ENCODE measurements at regions not wholly inside any gene's neighbourhood (a gene's known extent, or its start where the extent isn't known, plus 50 kb on each side); places are given as distances from the start of the nearest gene placed in this dataset.

DNA sequence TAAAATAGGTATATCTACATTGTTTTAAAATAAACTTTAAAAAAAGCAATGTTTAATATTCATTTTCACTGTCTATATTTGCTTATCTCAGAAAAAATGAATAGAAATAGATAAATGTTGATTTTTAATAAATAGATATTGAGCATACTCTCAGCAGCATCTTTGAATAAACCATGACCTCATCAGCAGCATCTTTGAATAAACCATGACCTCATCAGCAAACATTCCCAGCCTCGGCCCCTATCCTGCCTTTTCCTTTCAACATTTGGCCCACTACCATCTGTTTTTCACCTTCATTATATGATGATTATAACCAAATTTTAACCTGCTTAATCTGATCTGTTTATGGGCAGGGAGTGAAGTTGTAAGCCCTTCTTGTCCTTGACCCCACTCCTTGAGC, 148.7 kb upstream of the SAMSN1 start:
- no peak overlapping the region for H3K4me3 ChIP-seq (ENCODE audit: low read length)
- no peaks in the 10 kb centered on the region for H3K36me3 ChIP-seq (ENCODE audit: control insufficient read depth, insufficient read depth, low read length)
- H3K9ac ChIP-seq (ENCODE audit: low read length): no peak overlapping the region
- no peak overlapping the region for H3K27ac ChIP-seq (ENCODE audit: low read depth, low read length)
- no peaks in the 10 kb centered on the region for H3K27me3 ChIP-seq (ENCODE audit: control insufficient read depth, insufficient read depth, low read length)
- H3K4me1 ChIP-seq (ENCODE audit: control insufficient read depth, insufficient read depth, low read length): no peaks in the 10 kb centered on the region

DNA sequence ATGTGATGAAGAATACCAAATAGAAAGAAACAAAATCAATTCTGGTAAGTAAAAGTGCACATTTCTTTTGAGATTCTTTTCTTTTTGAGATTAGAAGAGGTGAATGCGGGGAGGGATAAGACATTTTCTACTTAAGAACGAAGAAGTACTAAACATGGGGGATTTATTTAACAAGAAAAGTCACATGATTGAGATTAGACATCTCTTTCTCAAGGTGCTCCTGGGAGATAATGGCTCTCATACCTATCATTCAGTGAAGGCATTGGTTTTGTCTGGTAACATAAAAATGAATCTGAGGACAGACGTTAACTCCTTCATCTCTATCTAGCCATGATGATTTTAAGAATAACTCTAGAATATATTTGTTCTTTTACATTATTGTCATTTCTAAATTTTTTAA, 147.9 kb upstream of the SAMSN1 start:
- Histone ChIP-seq H3K36me3 (ENCODE audit: control insufficient read depth, insufficient read depth, low read length) (no peaks in the 10 kb centered on the region), H3K4me3 (ENCODE audit: low read length) (no peak overlapping the region), H3K27me3 (ENCODE audit: control insufficient read depth, insufficient read depth, low read length) (no peaks in the 10 kb centered on the region), H3K9ac (ENCODE audit: low read length) (no peak overlapping the region), H3K27ac (ENCODE audit: low read depth, low read length) (no peak overlapping the region), H3K4me1 (ENCODE audit: control insufficient read depth, insufficient read depth, low read length) (no peaks in the 10 kb centered on the region)

GRCh38 chr21:14691914-14692313, 145.8 kb upstream of the SAMSN1 start:
- no peak overlapping the region for H3K4me3 ChIP-seq (ENCODE audit: low read length)
- no peaks in the 10 kb centered on the region for H3K27me3 ChIP-seq (ENCODE audit: control insufficient read depth, insufficient read depth, low read length)
- H3K27ac ChIP-seq (ENCODE audit: low read depth, low read length): no peak overlapping the region
- H3K4me1 ChIP-seq (ENCODE audit: control insufficient read depth, insufficient read depth, low read length): no peaks in the 10 kb centered on the region
- no peak overlapping the region for H3K9ac ChIP-seq (ENCODE audit: low read length)
- no peaks in the 10 kb centered on the region for H3K36me3 ChIP-seq (ENCODE audit: control insufficient read depth, insufficient read depth, low read length)

- H3K27ac ChIP-seq (ENCODE audit: low read depth, low read length): no peak overlapping the region
- no peak overlapping the region for H3K4me3 ChIP-seq (ENCODE audit: low read length)
- H3K4me1 ChIP-seq (ENCODE audit: control insufficient read depth, insufficient read depth, low read length): no peaks in the 10 kb centered on the region
- H3K9ac ChIP-seq (ENCODE audit: low read length): no peak overlapping the region
- H3K36me3 ChIP-seq (ENCODE audit: control insufficient read depth, insufficient read depth, low read length): no peaks in the 10 kb centered on the region
- H3K27me3 ChIP-seq (ENCODE audit: control insufficient read depth, insufficient read depth, low read length): no peaks in the 10 kb centered on the region
These were observed 144.8 kb upstream of the SAMSN1 start for GRCh38 chr21:14690886-14691285.

DNA sequence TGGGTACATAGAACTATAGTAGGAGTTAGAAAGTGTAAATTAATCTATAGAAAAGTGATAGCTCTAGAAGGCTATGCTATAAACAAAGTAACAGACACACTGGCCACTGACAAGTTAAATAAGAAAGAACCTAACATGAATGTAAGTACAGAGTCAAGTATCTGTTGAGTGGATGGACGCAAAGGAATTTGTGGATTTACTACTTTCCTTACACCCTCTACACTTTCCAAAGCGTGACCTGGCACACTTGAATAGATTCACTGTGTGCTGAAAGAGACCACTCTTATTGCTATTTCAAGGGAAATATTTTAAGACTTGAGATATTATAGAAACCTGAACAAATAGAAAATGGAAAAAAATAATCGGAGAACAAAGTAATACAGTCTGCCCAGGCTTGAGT, 142.8 kb upstream of the SAMSN1 start:
- no peak overlapping the region for H3K27ac ChIP-seq (ENCODE audit: low read depth, low read length)
- H3K27me3 ChIP-seq (ENCODE audit: control insufficient read depth, insufficient read depth, low read length): no peaks in the 10 kb centered on the region
- H3K36me3 ChIP-seq (ENCODE audit: control insufficient read depth, insufficient read depth, low read length): no peaks in the 10 kb centered on the region
- no peaks in the 10 kb centered on the region for H3K4me1 ChIP-seq (ENCODE audit: control insufficient read depth, insufficient read depth, low read length)
- no peak overlapping the region for H3K9ac ChIP-seq (ENCODE audit: low read length)
- no peak overlapping the region for H3K4me3 ChIP-seq (ENCODE audit: low read length)

- no peaks in the 10 kb centered on the region for H3K4me1 ChIP-seq (ENCODE audit: control insufficient read depth, insufficient read depth, low read length)
- no peak overlapping the region for H3K4me3 ChIP-seq (ENCODE audit: low read length)
- H3K27me3 ChIP-seq (ENCODE audit: control insufficient read depth, insufficient read depth, low read length): no peaks in the 10 kb centered on the region
- H3K9ac ChIP-seq (ENCODE audit: low read length): no peak overlapping the region
- no peaks in the 10 kb centered on the region for H3K36me3 ChIP-seq (ENCODE audit: control insufficient read depth, insufficient read depth, low read length)
- no peak overlapping the region for H3K27ac ChIP-seq (ENCODE audit: low read depth, low read length)
These were observed 142.3 kb upstream of the SAMSN1 start for GRCh38 chr21:14688412-14688811.

GRCh38 chr21:14687268-14687625, 141.1 kb upstream of the SAMSN1 start:
- H3K27ac ChIP-seq (ENCODE audit: low read depth, low read length): no peak overlapping the region
- H3K4me1 ChIP-seq (ENCODE audit: control insufficient read depth, insufficient read depth, low read length): no peaks in the 10 kb centered on the region
- no peaks in the 10 kb centered on the region for H3K27me3 ChIP-seq (ENCODE audit: control insufficient read depth, insufficient read depth, low read length)

DNA sequence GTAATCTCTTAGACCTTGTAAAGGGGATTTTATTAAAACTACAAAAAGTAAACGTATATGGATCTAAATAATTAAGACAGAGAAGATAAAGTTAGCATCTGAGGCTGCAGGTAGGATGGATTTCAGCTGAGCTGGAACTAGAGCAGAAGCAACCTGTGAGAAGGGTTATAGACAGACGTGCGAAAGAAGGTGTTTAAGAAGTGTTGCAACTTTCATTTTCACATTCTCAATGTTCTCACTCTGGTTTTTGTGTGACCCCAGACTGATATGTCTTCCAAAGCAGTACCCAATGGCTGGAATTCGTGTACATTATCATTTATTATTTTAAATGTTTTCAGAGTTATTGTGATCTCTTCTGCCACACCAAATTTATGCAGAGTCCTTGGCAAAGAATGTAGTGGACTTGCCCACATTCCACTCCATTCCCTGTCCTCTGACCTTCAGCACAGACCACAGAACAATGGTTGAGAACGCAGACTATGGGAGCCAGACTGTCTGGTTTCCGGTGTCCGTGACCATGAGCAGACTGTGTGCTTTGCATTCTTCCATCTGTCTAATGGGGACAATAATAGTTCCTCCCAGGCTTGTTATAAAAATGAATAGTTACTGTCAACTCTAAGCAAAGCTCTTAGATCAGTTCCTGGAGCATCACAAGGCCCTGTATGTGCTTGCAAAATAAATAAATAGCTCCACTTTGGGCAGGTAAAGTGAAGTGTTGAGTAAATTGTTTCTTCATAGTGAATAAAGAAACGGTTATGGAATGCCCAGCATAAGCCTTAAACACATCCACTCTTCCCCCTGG, 140.6 kb upstream of the SAMSN1 start:
- no peaks in the 10 kb centered on the region for H3K27me3 ChIP-seq (ENCODE audit: control insufficient read depth, insufficient read depth, low read length)

More at GRCh38 chr21:14687268-14687625, 141.1 kb upstream of the SAMSN1 start:
- Histone ChIP-seq H3K4me3 (ENCODE audit: low read length) (no peak overlapping the region), H3K9ac (ENCODE audit: low read length) (no peak overlapping the region), H3K36me3 (ENCODE audit: control insufficient read depth, insufficient read depth, low read length) (no peaks in the 10 kb centered on the region)

DNA sequence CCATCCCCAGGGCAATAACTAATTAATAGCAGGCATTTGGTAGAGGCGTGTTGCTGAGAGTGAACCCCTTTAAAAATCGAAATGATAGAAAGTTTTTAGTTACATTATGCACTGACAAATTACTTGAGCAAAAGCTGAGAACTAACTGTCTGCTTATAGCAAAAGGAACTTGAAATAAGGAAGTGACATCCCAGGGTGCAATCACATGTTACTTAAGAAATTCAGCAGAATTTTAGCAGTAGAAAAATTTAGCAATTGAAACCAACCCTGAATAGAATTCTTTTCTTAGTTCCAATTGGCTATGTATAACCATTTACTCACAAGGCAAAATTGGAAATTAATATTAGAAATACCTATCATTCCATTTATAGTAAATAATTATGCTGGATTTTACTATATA, 139.5 kb upstream of the SAMSN1 start:
- no peak overlapping the region for H3K9ac ChIP-seq (ENCODE audit: low read length)

More for the DNA sequence above, 140.6 kb upstream of the SAMSN1 start:
- H3K27ac ChIP-seq (ENCODE audit: low read depth, low read length): no peak overlapping the region
- no peak overlapping the region for H3K4me3 ChIP-seq (ENCODE audit: low read length)
- H3K4me1 ChIP-seq (ENCODE audit: control insufficient read depth, insufficient read depth, low read length): no peaks in the 10 kb centered on the region
- H3K36me3 ChIP-seq (ENCODE audit: control insufficient read depth, insufficient read depth, low read length): no peaks in the 10 kb centered on the region
- H3K9ac ChIP-seq (ENCODE audit: low read length): no peak overlapping the region

DNA sequence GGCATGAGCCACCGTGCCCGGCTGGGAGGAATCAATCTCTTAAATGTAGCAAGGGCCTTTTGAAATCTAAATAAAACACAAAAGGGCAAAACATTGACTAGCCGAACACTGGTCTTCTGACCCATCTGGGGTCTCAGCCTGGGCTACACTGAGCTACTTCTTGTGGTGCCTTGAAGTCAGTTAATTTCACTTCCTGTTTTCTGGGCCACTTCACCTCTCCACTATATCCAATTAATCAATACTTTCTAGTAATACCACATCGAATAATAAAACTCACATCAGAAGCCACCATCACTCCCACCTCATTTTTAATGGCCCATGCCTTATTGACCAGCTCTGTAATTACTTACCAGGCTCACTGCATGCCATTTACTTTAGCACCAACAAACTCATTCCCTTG, 138.0 kb upstream of the SAMSN1 start:
- H3K27me3 ChIP-seq (ENCODE audit: control insufficient read depth, insufficient read depth, low read length): no peaks in the 10 kb centered on the region
- H3K4me1 ChIP-seq (ENCODE audit: control insufficient read depth, insufficient read depth, low read length): no peaks in the 10 kb centered on the region
- H3K9ac ChIP-seq (ENCODE audit: low read length): no peak overlapping the region
- H3K27ac ChIP-seq (ENCODE audit: low read depth, low read length): no peak overlapping the region
- no peaks in the 10 kb centered on the region for H3K36me3 ChIP-seq (ENCODE audit: control insufficient read depth, insufficient read depth, low read length)
- H3K4me3 ChIP-seq (ENCODE audit: low read length): no peak overlapping the region

More for the DNA sequence above, 139.5 kb upstream of the SAMSN1 start:
- H3K27ac ChIP-seq (ENCODE audit: low read depth, low read length): no peak overlapping the region
- no peaks in the 10 kb centered on the region for H3K27me3 ChIP-seq (ENCODE audit: control insufficient read depth, insufficient read depth, low read length)
- no peaks in the 10 kb centered on the region for H3K4me1 ChIP-seq (ENCODE audit: control insufficient read depth, insufficient read depth, low read length)
- H3K36me3 ChIP-seq (ENCODE audit: control insufficient read depth, insufficient read depth, low read length): no peaks in the 10 kb centered on the region
- H3K4me3 ChIP-seq (ENCODE audit: low read length): no peak overlapping the region

- H3K9ac ChIP-seq (ENCODE audit: low read length): no peak overlapping the region
- H3K27me3 ChIP-seq (ENCODE audit: control insufficient read depth, insufficient read depth, low read length): no peaks in the 10 kb centered on the region
- H3K36me3 ChIP-seq (ENCODE audit: control insufficient read depth, insufficient read depth, low read length): no peaks in the 10 kb centered on the region
- H3K4me3 ChIP-seq (ENCODE audit: low read length): no peak overlapping the region
- no peak overlapping the region for H3K27ac ChIP-seq (ENCODE audit: low read depth, low read length)
- no peaks in the 10 kb centered on the region for H3K4me1 ChIP-seq (ENCODE audit: control insufficient read depth, insufficient read depth, low read length)
These were observed 136.9 kb upstream of the SAMSN1 start for GRCh38 chr21:14683063-14683462.

- Histone ChIP-seq H3K27ac (ENCODE audit: low read depth, low read length) (no peak overlapping the region), H3K4me1 (ENCODE audit: control insufficient read depth, insufficient read depth, low read length) (no peaks in the 10 kb centered on the region)
These were observed 133.0 kb upstream of the SAMSN1 start for GRCh38 chr21:14678973-14679574.

DNA sequence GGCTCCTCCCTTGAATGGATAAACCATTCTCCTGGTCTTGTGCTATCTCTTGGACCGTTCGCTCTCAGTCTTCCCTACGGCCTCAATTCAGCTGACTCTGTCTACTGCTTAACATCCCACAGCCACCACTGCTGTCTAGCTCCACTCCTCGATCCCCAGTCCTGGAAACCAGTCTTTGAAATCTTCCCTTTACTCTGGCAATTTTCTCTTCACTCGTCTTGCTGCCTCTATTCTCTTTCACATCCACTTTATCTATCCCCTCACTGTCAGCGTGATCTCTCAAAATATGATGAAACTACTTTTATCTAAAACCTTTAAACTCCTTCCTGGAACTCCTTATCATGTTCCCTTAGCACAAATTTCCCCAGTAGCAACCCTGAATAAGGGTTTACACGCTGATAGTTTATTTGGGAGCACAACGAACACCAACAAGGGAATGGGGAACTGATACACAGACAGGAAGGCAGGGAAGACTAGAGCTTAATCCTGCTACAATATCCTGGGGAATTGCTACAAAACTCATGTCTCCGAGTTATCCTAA, 131.6 kb upstream of the SAMSN1 start:
- Histone ChIP-seq H3K4me1 (ENCODE audit: control insufficient read depth, insufficient read depth, low read length) (no peaks in the 10 kb centered on the region), H3K9ac (ENCODE audit: low read length) (no peak overlapping the region), H3K36me3 (ENCODE audit: control insufficient read depth, insufficient read depth, low read length) (no peaks in the 10 kb centered on the region), H3K27me3 (ENCODE audit: control insufficient read depth, insufficient read depth, low read length) (no peaks in the 10 kb centered on the region), H3K4me3 (ENCODE audit: low read length) (no peak overlapping the region), H3K27ac (ENCODE audit: low read depth, low read length) (no peak overlapping the region)

More at GRCh38 chr21:14678973-14679574, 133.0 kb upstream of the SAMSN1 start:
- Histone ChIP-seq H3K9ac (ENCODE audit: low read length) (no peak overlapping the region), H3K4me3 (ENCODE audit: low read length) (no peak overlapping the region), H3K36me3 (ENCODE audit: control insufficient read depth, insufficient read depth, low read length) (no peaks in the 10 kb centered on the region), H3K27me3 (ENCODE audit: control insufficient read depth, insufficient read depth, low read length) (no peaks in the 10 kb centered on the region)
